ENCODE measurements at regions not wholly inside any gene's neighbourhood (a gene's known extent, or its start where the extent isn't known, plus 50 kb on each side); places are given as distances from the start of the nearest gene placed in this dataset.

DNA sequence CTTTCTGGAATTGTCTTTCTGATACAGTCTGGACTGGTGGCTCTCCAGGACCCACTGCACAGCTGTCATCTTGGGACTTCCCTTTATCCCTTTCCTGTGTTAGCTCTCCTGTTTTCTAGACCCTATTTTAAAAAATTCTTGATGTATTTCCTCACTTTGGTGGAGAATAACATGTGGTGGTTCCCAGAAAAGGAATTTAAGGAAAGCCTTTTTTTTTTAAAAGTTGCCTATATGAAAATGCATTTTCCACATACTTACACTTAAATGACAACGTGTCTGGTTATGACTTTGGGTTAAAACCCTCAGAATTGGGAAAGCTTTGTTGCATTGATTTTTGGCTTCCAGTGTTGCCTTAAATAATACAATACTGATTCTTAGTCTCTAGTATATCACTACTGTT, 400.7 kb downstream of the TMEM135 start:
- DNase-seq (ENCODE audit: low spot score in 2 of 2, unreplicated experiment in 2 of 2), result no peak
- peaks cover 14% of the 10 kb centered on the region for H3K4me1 Mint-ChIP-seq
- H3K9me3 Mint-ChIP-seq, result no peaks in the 10 kb centered on the region
- H3K36me3 Mint-ChIP-seq, result no peaks in the 10 kb centered on the region
- peaks cover 2% of the 10 kb centered on the region for H3K27me3 Mint-ChIP-seq (ENCODE audit: low read depth)
- no peak overlapping the region for H3K4me3 Mint-ChIP-seq
- no peak overlapping the region for H3K27ac Mint-ChIP-seq
- TF ChIP-seq, protein P1, sequence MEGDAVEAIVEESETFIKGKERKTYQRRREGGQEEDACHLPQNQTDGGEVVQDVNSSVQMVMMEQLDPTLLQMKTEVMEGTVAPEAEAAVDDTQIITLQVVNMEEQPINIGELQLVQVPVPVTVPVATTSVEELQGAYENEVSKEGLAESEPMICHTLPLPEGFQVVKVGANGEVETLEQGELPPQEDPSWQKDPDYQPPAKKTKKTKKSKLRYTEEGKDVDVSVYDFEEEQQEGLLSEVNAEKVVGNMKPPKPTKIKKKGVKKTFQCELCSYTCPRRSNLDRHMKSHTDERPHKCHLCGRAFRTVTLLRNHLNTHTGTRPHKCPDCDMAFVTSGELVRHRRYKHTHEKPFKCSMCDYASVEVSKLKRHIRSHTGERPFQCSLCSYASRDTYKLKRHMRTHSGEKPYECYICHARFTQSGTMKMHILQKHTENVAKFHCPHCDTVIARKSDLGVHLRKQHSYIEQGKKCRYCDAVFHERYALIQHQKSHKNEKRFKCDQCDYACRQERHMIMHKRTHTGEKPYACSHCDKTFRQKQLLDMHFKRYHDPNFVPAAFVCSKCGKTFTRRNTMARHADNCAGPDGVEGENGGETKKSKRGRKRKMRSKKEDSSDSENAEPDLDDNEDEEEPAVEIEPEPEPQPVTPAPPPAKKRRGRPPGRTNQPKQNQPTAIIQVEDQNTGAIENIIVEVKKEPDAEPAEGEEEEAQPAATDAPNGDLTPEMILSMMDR (IDR thresholded peaks at IDR 0.05; ENCODE audit: unreplicated experiment), result no peak

DNA sequence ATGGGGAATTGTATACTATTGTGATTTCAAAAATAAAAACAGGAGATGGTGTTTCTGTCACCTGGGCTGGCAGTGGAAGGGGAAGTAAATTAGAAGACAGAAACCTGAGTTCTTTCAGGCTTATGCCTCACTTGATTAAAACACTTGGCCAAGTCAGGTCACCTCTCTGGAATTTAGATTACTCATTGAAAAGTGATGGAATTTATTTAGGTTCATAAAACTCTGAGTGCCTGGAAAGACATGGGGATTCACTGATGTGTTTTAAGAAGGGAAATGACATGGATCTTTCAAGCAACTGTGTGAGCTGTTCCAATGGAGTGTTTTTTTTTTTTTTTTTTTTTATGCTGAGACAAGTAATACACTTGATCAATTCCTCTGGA, 400.1 kb downstream of the TMEM135 start:
- DNase-seq (ENCODE audit: low spot score in 2 of 2, unreplicated experiment in 2 of 2), result no peak
- Mint-ChIP-seq H3K4me3 (no peak overlapping the region), H3K27ac (no peak overlapping the region), H3K36me3 (no peaks in the 10 kb centered on the region), H3K4me1 (peaks cover 9% of the 10 kb centered on the region), H3K27me3 (ENCODE audit: low read depth) (peaks cover 2% of the 10 kb centered on the region), H3K9me3 (no peaks in the 10 kb centered on the region)
- TF ChIP-seq, protein P1 (IDR thresholded peaks at IDR 0.05; ENCODE audit: unreplicated experiment), result no peak

- Mint-ChIP-seq H3K4me3 (no peak overlapping the region), H3K36me3 (no peaks in the 10 kb centered on the region), H3K4me1 (peaks cover 9% of the 10 kb centered on the region), H3K27me3 (ENCODE audit: low read depth) (peaks cover 2% of the 10 kb centered on the region), H3K27ac (no peak overlapping the region), H3K9me3 (no peaks in the 10 kb centered on the region)
- TF ChIP-seq, protein P1 (IDR thresholded peaks at IDR 0.05; ENCODE audit: unreplicated experiment), result no peak
- no peak for DNase-seq (ENCODE audit: low spot score in 2 of 2, unreplicated experiment in 2 of 2)
Observed at GRCh38 chr11:87437133-87437843, 399.6 kb downstream of the TMEM135 start.

DNA sequence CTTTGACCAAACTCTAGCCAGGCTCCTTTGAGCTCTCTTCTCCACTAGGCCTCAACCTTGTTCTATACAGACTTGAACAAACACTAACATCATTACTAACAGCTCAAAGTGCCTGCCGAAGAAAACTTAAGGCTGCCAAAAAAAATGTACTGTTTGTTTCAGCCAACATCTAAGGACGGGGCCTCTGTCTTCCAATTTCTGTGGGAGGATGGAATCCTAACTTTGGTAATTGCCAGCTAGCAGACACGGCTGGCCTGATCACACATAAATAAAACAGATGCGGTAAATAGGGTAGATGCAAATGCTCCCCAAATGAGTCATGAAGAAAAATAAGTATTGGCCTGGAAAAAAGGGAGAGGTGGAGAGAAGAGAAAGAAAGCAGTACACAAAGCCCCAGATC, 394.3 kb downstream of the TMEM135 start:
- H3K4me3 Mint-ChIP-seq, result no peak overlapping the region
- no peaks in the 10 kb centered on the region for H3K9me3 Mint-ChIP-seq
- TF ChIP-seq, protein P1 (IDR thresholded peaks at IDR 0.05; ENCODE audit: unreplicated experiment), result no peak
- H3K36me3 Mint-ChIP-seq, result no peaks in the 10 kb centered on the region
- no peak overlapping the region for H3K27ac Mint-ChIP-seq
- DNase-seq (ENCODE audit: low spot score in 2 of 2, unreplicated experiment in 2 of 2), result no peak
- peaks cover 8% of the 10 kb centered on the region for H3K4me1 Mint-ChIP-seq
- H3K27me3 Mint-ChIP-seq (ENCODE audit: low read depth), result no peaks in the 10 kb centered on the region

- no peak overlapping the region for H3K27ac Mint-ChIP-seq
- TF ChIP-seq, protein P1 (IDR thresholded peaks at IDR 0.05; ENCODE audit: unreplicated experiment), result no peak
- peaks cover 8% of the 10 kb centered on the region for H3K4me1 Mint-ChIP-seq
- DNase-seq (ENCODE audit: low spot score in 2 of 2, unreplicated experiment in 2 of 2), result no peak
- H3K4me3 Mint-ChIP-seq, result no peak overlapping the region
- no peaks in the 10 kb centered on the region for H3K36me3 Mint-ChIP-seq
- no peaks in the 10 kb centered on the region for H3K9me3 Mint-ChIP-seq
- H3K27me3 Mint-ChIP-seq (ENCODE audit: low read depth), result no peaks in the 10 kb centered on the region
Observed at GRCh38 chr11:87431392-87431791, 393.7 kb downstream of the TMEM135 start.

All from mesothelial cell of epicardium (in vitro differentiated cells).